ENCODE measurements at regions not wholly inside any gene's neighbourhood (a gene's known extent, or its start where the extent isn't known, plus 50 kb on each side); places are given as distances from the start of the nearest gene placed in this dataset.

DNA sequence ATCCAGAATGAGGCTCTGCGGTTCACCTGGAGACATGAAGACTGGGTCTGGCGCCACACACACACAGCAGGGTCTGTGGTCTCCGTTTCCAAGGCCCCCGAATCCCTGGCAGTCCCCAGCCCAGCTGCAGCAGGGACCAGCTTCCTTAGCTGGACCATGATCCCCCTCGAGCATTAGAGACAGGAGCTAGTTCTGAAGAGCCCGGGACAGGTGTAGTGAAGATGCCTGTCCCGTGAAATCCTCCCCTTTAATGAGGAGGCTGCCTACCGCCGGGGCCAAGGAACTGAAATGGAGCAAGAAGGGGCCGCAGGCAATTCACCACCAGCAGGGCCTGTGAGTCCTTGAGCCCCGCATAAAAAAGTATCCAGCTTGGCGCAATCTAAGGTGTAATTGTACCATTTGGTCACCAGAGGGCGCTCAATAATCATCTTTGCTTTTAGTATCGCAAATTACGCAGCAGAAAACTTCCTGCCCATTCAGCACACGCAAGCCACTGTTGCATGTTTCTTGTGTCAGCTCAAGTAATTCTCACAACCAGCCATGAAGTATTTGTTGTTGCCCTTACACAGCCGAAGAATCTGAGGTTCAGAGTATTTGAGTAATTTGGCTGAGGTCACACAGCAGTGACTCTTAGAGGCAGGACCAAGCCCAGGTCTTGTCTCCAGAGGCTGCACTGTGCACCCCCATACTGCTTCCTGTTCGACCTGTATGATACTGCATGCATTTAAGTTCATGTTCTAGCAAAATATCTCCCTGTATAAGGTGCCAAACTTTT, 54.3 kb upstream of the PPP2R5C start:
- Histone ChIP-seq H3K27ac (ENCODE audit: low read depth, low read length, poor library complexity, severe bottlenecking) (no peak overlapping the region), H3K9me2 (ENCODE audit: insufficient read depth, low read length) (no peaks in the 10 kb centered on the region), H2AFZ (ENCODE audit: low read length) (peak overlapping the region; percentile 66; the same call in 1 of the 2 replicates), H3K9me3 (ENCODE audit: low read length) (no peaks in the 10 kb centered on the region), H3K4me2 (ENCODE audit: low read length) (peak overlapping the region; percentile 48), H3K4me1 (ENCODE audit: insufficient read depth, low read length, poor library complexity, severe bottlenecking) (peaks cover 6% of the 10 kb centered on the region), H3K4me3 (ENCODE audit: low read depth, low read length, poor library complexity, severe bottlenecking) (no peak overlapping the region), H4K20me1 (ENCODE audit: insufficient read depth, low read length) (no peaks in the 10 kb centered on the region), H3K79me2 (ENCODE audit: insufficient read depth, low read depth, low read length) (no peaks in the 10 kb centered on the region), H3K36me3 (ENCODE audit: insufficient read depth, low read length) (no peaks in the 10 kb centered on the region)
- peak; percentile 83 for DNase-seq (ENCODE audit: low spot score)
- BruUV-seq (replicated peaks) = no TSS peak
- ChIA-PET CTCF (ENCODE audit: unreplicated experiment) (interaction anchor here (0.6 kb wide), 1 partner anchor 10 kb away, joined by 4 read pairs; no protein-coding TSS in a partner anchor), POLR2A (interaction anchor here (1.0 kb wide), 1 partner anchor 64 kb away, joined by 4 read pairs; no protein-coding TSS in a partner anchor)
- TF ChIP-seq, protein P1, sequence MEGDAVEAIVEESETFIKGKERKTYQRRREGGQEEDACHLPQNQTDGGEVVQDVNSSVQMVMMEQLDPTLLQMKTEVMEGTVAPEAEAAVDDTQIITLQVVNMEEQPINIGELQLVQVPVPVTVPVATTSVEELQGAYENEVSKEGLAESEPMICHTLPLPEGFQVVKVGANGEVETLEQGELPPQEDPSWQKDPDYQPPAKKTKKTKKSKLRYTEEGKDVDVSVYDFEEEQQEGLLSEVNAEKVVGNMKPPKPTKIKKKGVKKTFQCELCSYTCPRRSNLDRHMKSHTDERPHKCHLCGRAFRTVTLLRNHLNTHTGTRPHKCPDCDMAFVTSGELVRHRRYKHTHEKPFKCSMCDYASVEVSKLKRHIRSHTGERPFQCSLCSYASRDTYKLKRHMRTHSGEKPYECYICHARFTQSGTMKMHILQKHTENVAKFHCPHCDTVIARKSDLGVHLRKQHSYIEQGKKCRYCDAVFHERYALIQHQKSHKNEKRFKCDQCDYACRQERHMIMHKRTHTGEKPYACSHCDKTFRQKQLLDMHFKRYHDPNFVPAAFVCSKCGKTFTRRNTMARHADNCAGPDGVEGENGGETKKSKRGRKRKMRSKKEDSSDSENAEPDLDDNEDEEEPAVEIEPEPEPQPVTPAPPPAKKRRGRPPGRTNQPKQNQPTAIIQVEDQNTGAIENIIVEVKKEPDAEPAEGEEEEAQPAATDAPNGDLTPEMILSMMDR (conservative IDR thresholded peaks at IDR 0.05; ENCODE audit: low read length) = peak; percentile 94
- no peak for TF ChIP-seq EZH2phosphoT487 (IDR thresholded peaks at IDR 0.05; ENCODE audit: borderline replicate concordance, low read depth, low read length)
- intact Hi-C loops (cut with micrococcal nuclease; ENCODE audit: unreplicated experiment) = loop anchor here (1.0 to 5.0 kb wide), 5 partner anchors 65 to 606 kb away; no protein-coding TSS in a partner anchor

DNA sequence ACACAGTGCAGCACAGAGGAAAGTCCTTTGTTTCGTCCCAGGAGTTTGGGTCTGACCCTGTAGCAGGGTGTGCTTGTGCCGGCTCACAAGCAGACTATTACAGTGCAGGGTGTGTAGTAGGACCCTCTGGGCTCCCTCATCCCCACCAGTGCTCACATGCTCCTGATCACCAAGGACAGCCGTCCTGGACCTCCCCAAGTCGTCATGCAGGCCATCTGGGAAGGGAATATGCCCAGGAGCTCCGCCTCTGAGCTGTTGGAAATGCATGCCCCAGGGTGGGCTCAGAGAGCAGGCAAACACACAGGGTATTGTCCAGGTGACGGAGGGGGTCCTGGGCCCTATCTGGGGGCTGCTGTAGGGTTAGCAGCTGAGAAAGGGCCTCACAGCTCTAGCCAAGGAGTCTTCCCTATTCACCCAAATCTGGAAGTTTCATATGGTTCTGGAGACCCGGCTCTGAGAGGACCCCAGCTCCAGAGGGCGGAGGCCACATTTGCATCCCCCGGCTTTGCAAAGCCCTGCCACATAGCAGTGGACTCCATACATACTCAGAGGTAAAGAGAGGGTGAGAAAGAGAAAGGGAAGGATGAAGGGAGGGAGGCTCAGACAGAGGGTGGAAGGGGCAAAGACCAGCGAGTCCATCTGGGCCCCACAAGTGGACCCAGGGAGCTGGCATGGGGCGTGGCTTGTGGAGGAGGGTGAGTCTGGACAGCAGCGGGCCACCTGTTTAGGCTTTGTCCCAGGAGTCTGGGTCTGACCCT, 53.5 kb upstream of the PPP2R5C start:
- H3K9me2 ChIP-seq (ENCODE audit: insufficient read depth, low read length) = no peaks in the 10 kb centered on the region
- H2AFZ ChIP-seq (ENCODE audit: low read length) = peak overlapping the region; percentile 66; the same call in 1 of the 2 replicates
- no TSS peak for BruUV-seq (replicated peaks)
- peak overlapping the region; percentile 48 for H3K4me2 ChIP-seq (ENCODE audit: low read length)
- ChIA-PET POLR2A (no interaction called here), CTCF (ENCODE audit: unreplicated experiment) (interaction anchor here (0.6 kb wide), 1 partner anchor 10 kb away, joined by 4 read pairs; no protein-coding TSS in a partner anchor)
- no peaks in the 10 kb centered on the region for H3K9me3 ChIP-seq (ENCODE audit: low read length)
- H3K79me2 ChIP-seq (ENCODE audit: insufficient read depth, low read depth, low read length) = no peaks in the 10 kb centered on the region
- H3K4me1 ChIP-seq (ENCODE audit: insufficient read depth, low read length, poor library complexity, severe bottlenecking) = peaks cover 6% of the 10 kb centered on the region
- intact Hi-C loops (cut with micrococcal nuclease; ENCODE audit: unreplicated experiment) = loop anchor here (1.0 to 5.0 kb wide), 5 partner anchors 64 to 605 kb away; no protein-coding TSS in a partner anchor
- TF ChIP-seq, protein P1 (conservative IDR thresholded peaks at IDR 0.05; ENCODE audit: low read length) = no peak
- no peak for TF ChIP-seq EZH2phosphoT487 (IDR thresholded peaks at IDR 0.05; ENCODE audit: borderline replicate concordance, low read depth, low read length)
- no peaks in the 10 kb centered on the region for H4K20me1 ChIP-seq (ENCODE audit: insufficient read depth, low read length)
- H3K27ac ChIP-seq (ENCODE audit: low read depth, low read length, poor library complexity, severe bottlenecking) = no peak overlapping the region
- no peak overlapping the region for H3K4me3 ChIP-seq (ENCODE audit: low read depth, low read length, poor library complexity, severe bottlenecking)
- DNase-seq (ENCODE audit: low spot score) = no peak
- H3K36me3 ChIP-seq (ENCODE audit: insufficient read depth, low read length) = no peaks in the 10 kb centered on the region

All from OCI-LY7 (cell line).